WTC11 (cell line): ENCODE measurements at regions not wholly inside any gene's neighbourhood (a gene's known extent, or its start where the extent isn't known, plus 50 kb on each side); places are given as distances from the start of the nearest gene placed in this dataset.

Experiments
- ATAC-seq: fragments of 200-7000 bp; cut with Tn5 transposase; 2 replicates; pipeline ENCODE4 v1.10.0; 2021; ENCODE audit warnings: mild to moderate bottlenecking, moderate library complexity
- CTCF ChIA-PET: fragments of 300-600 bp; sonication (Branson Sonifier 250); formaldehyde crosslinking; loops from one replicate; lab custom pipeline; 2021; ENCODE audit warnings: antibody characterized with exemption; lab: Charles Lee
- POLR2A ChIA-PET: fragments of 350-600 bp; sonication (Branson Sonifier 250); formaldehyde crosslinking; loops from one replicate; lab custom pipeline; 2021; ENCODE audit warnings: antibody characterized with exemption; lab: Charles Lee
- DNase-seq: peaks from one replicate; pipeline ENCODE4 v3.0.0; 2021; ENCODE audit warnings: low spot score
- H3K27ac Mint-ChIP-seq: 2 replicates; pipeline ENCODE4 v1.8.0; 2021; ENCODE audit warnings: mixed read lengths
- H3K27me3 Mint-ChIP-seq: 2 replicates; pipeline ENCODE4 v1.8.0; 2021; ENCODE audit warnings: low read depth, mild to moderate bottlenecking, moderate library complexity, mixed read lengths
- H3K36me3 Mint-ChIP-seq: 2 replicates; pipeline ENCODE4 v1.8.0; 2021; ENCODE audit warnings: mixed read lengths
- H3K4me1 Mint-ChIP-seq: 2 replicates; pipeline ENCODE4 v1.8.0; 2022; ENCODE audit warnings: mixed read lengths
- H3K4me3 Mint-ChIP-seq: 2 replicates; pipeline ENCODE4 v1.8.0; 2021; ENCODE audit warnings: mild to moderate bottlenecking, moderate library complexity, mixed read lengths
- H3K9me3 Mint-ChIP-seq: 2 replicates; pipeline ENCODE4 v1.8.0; 2021; ENCODE audit warnings: mixed read lengths
- ATF6 ChIP-seq: sonication (generic); formaldehyde crosslinking; IDR thresholded peaks from 2 replicates; pipeline ENCODE4 v1.8.1; 2023; ENCODE audit warnings: mild to moderate bottlenecking, missing genetic modification reagents
- CREM ChIP-seq: sonication (generic); formaldehyde crosslinking; IDR thresholded peaks from 2 replicates; pipeline ENCODE4 v1.8.1; 2022; ENCODE audit warnings: mild to moderate bottlenecking, missing genetic modification reagents, moderate library complexity
- EMX1 ChIP-seq: fragments of 250-450 bp; sonication (Bioruptor Pico); IDR thresholded peaks from 2 replicates; pipeline ENCODE4 v1.8.0; 2021; ENCODE audit warnings: mild to moderate bottlenecking
- ERG ChIP-seq: fragments of 250-450 bp; sonication (Bioruptor Pico); IDR thresholded peaks from 2 replicates; pipeline ENCODE4 v1.8.0; 2021; ENCODE audit warnings: mild to moderate bottlenecking
- JUN ChIP-seq: sonication (generic); formaldehyde crosslinking; IDR thresholded peaks from 2 replicates; pipeline ENCODE4 v1.8.0; 2023; ENCODE audit warnings: mild to moderate bottlenecking, missing genetic modification reagents
- NFATC4 ChIP-seq: fragments of 250-450 bp; sonication (Bioruptor Pico); IDR thresholded peaks from 2 replicates; pipeline ENCODE4 v1.9.0; 2021; ENCODE audit warnings: mild to moderate bottlenecking
- PRRX2 ChIP-seq: fragments of 250-450 bp; sonication (Bioruptor Pico); IDR thresholded peaks from 2 replicates; pipeline ENCODE4 v1.8.0; 2021; ENCODE audit warnings: mild to moderate bottlenecking
- SMAD3 ChIP-seq: sonication (generic); formaldehyde crosslinking; IDR thresholded peaks from 2 replicates; pipeline ENCODE4 v1.8.0; 2022; ENCODE audit warnings: missing genetic modification reagents, mild to moderate bottlenecking, borderline replicate concordance
- SOX15 ChIP-seq: fragments of 250-450 bp; sonication (Bioruptor Pico); IDR thresholded peaks from 2 replicates; pipeline ENCODE4 v1.9.0; 2021; ENCODE audit warnings: mild to moderate bottlenecking
- SP1 ChIP-seq: sonication (generic); formaldehyde crosslinking; conservative IDR thresholded peaks from 2 replicates; pipeline ENCODE4 v1.8.1; 2022; ENCODE audit warnings: missing genetic modification reagents
- TEAD4 ChIP-seq: sonication (generic); formaldehyde crosslinking; IDR thresholded peaks from 2 replicates; pipeline ENCODE4 v1.8.0; 2022; ENCODE audit warnings: mild to moderate bottlenecking, missing genetic modification reagents
- ZBTB21 ChIP-seq: sonication (generic); formaldehyde crosslinking; IDR thresholded peaks from 2 replicates; pipeline ENCODE4 v1.8.1; 2023; ENCODE audit warnings: mild to moderate bottlenecking, missing genetic modification reagents, borderline replicate concordance
- ZBTB43 ChIP-seq: sonication (generic); formaldehyde crosslinking; IDR thresholded peaks from 2 replicates; pipeline ENCODE4 v1.8.1; 2023; ENCODE audit warnings: mild to moderate bottlenecking, missing genetic modification reagents
- ZNF138 ChIP-seq: sonication (generic); formaldehyde crosslinking; conservative IDR thresholded peaks from 2 replicates; pipeline ENCODE4 v1.8.1; 2022; ENCODE audit warnings: mild to moderate bottlenecking, moderate library complexity, missing genetic modification reagents
- ZNF671 ChIP-seq: fragments of 250-450 bp; sonication (Bioruptor Pico); IDR thresholded peaks from 2 replicates; pipeline ENCODE4 v1.8.0; 2021; ENCODE audit warnings: mild to moderate bottlenecking
- ZSCAN18 ChIP-seq: fragments of 250-450 bp; sonication (Bioruptor Pico); IDR thresholded peaks from 2 replicates; pipeline ENCODE4 v2.1.2; 2022; ENCODE audit warnings: mild to moderate bottlenecking, moderate library complexity
- TF ChIP-seq, protein P1 (sequence below): sonication (generic); formaldehyde crosslinking; IDR thresholded peaks from 2 replicates; pipeline ENCODE4 v1.8.0; 2022; ENCODE audit warnings: missing genetic modification reagents
- TF ChIP-seq, protein P2 (sequence below): fragments of 200-600 bp; IDR thresholded peaks from 2 replicates; pipeline ENCODE4 v1.8.0; 2022; ENCODE audit warnings: antibody characterized with exemption
- TF ChIP-seq, protein P3 (sequence below): sonication (generic); formaldehyde crosslinking; IDR thresholded peaks from 2 replicates; pipeline ENCODE4 v1.8.1; 2023; ENCODE audit warnings: mild to moderate bottlenecking, missing genetic modification reagents, moderate library complexity

DNA sequence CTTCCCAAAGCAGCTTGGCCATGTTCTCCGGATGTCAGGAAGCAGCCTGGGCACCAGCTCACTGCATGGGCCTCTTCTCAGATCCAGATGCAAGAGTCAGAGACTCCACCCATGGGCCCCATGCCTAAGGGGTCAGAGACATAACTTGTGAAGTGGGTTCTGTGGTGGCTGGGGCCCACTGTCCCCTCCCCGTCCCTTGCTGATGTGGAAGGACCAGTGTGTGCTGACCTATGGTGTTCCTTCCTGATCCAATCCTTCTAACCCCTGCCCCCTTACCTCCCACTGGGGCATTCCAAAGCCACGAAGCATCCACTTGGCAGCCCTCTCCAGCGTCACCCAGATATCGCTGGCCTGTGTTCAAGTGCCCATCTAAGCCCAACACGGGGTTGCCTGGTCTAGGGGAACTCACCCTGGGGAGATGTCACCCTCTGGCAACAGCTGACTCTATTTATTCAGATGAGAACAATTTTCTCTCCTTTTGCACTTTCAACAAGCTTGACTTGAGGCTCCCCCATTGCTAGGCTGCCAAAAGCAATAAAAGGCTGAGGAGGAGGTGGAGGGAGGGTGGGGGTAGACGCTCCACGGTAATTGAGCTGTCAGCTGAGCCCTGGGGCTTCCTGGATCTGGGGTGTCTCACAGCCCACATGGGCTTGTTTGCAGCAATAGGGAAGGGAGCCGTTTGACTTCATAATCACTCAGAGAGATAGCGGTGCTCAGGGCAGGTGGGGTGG is 158.5 kb downstream of the ADAMTS15 start:
- Mint-ChIP-seq H3K4me1 (peaks cover 10% of the 10 kb centered on the region), H3K9me3 (no peaks in the 10 kb centered on the region), H3K36me3 (no peaks in the 10 kb centered on the region), H3K27me3 (no peaks in the 10 kb centered on the region; the same call in 1 of the 2 replicates), H3K27ac (no peak overlapping the region), H3K4me3 (no peak overlapping the region)
- ChIA-PET CTCF (no interaction called here), POLR2A (interaction anchor here (1.3 kb wide), 1 partner anchor 22 kb away, joined by 3 read pairs; no protein-coding TSS in a partner anchor)
- no peak for ATAC-seq
- TF ChIP-seq NFATC4 (CRISPR knock-in tag) (no peak), ZBTB21 (CRISPR knock-in tag) (no peak), ZBTB43 (CRISPR knock-in tag) (no peak), TEAD4 (CRISPR knock-in tag) (no peak), EMX1 (CRISPR knock-in tag) (no peak), ZNF138 (CRISPR knock-in tag) (no peak), SOX15 (no peak), JUN (CRISPR knock-in tag) (no peak), ZNF671 (CRISPR knock-in tag) (no peak), ERG (CRISPR knock-in tag) (no peak), CREM (CRISPR knock-in tag) (no peak), SMAD3 (CRISPR knock-in tag) (no peak), ATF6 (CRISPR knock-in tag) (no peak), ZSCAN18 (CRISPR knock-in tag) (no peak), SP1 (CRISPR knock-in tag) (no peak), PRRX2 (no peak)
- TF ChIP-seq, protein P1, sequence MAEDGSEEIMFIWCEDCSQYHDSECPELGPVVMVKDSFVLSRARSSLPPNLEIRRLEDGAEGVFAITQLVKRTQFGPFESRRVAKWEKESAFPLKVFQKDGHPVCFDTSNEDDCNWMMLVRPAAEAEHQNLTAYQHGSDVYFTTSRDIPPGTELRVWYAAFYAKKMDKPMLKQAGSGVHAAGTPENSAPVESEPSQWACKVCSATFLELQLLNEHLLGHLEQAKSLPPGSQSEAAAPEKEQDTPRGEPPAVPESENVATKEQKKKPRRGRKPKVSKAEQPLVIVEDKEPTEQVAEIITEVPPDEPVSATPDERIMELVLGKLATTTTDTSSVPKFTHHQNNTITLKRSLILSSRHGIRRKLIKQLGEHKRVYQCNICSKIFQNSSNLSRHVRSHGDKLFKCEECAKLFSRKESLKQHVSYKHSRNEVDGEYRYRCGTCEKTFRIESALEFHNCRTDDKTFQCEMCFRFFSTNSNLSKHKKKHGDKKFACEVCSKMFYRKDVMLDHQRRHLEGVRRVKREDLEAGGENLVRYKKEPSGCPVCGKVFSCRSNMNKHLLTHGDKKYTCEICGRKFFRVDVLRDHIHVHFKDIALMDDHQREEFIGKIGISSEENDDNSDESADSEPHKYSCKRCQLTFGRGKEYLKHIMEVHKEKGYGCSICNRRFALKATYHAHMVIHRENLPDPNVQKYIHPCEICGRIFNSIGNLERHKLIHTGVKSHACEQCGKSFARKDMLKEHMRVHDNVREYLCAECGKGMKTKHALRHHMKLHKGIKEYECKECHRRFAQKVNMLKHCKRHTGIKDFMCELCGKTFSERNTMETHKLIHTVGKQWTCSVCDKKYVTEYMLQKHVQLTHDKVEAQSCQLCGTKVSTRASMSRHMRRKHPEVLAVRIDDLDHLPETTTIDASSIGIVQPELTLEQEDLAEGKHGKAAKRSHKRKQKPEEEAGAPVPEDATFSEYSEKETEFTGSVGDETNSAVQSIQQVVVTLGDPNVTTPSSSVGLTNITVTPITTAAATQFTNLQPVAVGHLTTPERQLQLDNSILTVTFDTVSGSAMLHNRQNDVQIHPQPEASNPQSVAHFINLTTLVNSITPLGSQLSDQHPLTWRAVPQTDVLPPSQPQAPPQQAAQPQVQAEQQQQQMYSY (CRISPR knock-in tag) = no peak
- TF ChIP-seq, protein P2, sequence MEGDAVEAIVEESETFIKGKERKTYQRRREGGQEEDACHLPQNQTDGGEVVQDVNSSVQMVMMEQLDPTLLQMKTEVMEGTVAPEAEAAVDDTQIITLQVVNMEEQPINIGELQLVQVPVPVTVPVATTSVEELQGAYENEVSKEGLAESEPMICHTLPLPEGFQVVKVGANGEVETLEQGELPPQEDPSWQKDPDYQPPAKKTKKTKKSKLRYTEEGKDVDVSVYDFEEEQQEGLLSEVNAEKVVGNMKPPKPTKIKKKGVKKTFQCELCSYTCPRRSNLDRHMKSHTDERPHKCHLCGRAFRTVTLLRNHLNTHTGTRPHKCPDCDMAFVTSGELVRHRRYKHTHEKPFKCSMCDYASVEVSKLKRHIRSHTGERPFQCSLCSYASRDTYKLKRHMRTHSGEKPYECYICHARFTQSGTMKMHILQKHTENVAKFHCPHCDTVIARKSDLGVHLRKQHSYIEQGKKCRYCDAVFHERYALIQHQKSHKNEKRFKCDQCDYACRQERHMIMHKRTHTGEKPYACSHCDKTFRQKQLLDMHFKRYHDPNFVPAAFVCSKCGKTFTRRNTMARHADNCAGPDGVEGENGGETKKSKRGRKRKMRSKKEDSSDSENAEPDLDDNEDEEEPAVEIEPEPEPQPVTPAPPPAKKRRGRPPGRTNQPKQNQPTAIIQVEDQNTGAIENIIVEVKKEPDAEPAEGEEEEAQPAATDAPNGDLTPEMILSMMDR = no peak
- TF ChIP-seq, protein P3, sequence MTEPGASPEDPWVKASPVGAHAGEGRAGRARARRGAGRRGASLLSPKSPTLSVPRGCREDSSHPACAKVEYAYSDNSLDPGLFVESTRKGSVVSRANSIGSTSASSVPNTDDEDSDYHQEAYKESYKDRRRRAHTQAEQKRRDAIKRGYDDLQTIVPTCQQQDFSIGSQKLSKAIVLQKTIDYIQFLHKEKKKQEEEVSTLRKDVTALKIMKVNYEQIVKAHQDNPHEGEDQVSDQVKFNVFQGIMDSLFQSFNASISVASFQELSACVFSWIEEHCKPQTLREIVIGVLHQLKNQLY = no peak
- DNase-seq = no peak
